H9 (cell line): ENCODE measurements at regions not wholly inside any gene's neighbourhood (a gene's known extent, or its start where the extent isn't known, plus 50 kb on each side); places are given as distances from the start of the nearest gene placed in this dataset.

Experiments
- DNase-seq: peaks from one replicate; pipeline ENCODE4 v3.0.0-alpha.2; 2017
- H2AFZ ChIP-seq: one replicate; pipeline ENCODE4 v1.6.1; 2013; ENCODE audit warnings: mild to moderate bottlenecking, low read length, control low read depth, moderate library complexity
- H2AK5ac ChIP-seq: 2 replicates; pipeline ENCODE4 v1.6.1; 2013; ENCODE audit warnings: low read length, control low read depth, mixed read lengths; ENCODE audit not compliant: insufficient read length
- H2BK120ac ChIP-seq: one replicate; pipeline ENCODE4 v1.6.1; 2013; ENCODE audit warnings: low read depth, mild to moderate bottlenecking, low read length, control low read depth, inconsistent platforms; ENCODE audit not compliant: poor library complexity, severe bottlenecking
- H2BK12ac ChIP-seq: 2 replicates; pipeline ENCODE4 v1.6.1; 2013; ENCODE audit warnings: low read length, control low read depth, mixed read lengths, low read depth; ENCODE audit not compliant: insufficient read length
- H2BK15ac ChIP-seq: 2 replicates; pipeline ENCODE4 v1.6.1; 2013; ENCODE audit warnings: low read depth, low read length, control low read depth
- H2BK20ac ChIP-seq: one replicate; pipeline ENCODE4 v1.6.1; 2013; ENCODE audit warnings: low read depth, mild to moderate bottlenecking, low read length, control low read depth, inconsistent platforms; ENCODE audit not compliant: poor library complexity, severe bottlenecking
- H2BK5ac ChIP-seq: 2 replicates; pipeline ENCODE4 v1.6.1; 2013; ENCODE audit warnings: low read length, control low read depth, mixed read lengths; ENCODE audit not compliant: insufficient read length
- H3K14ac ChIP-seq: 2 replicates; pipeline ENCODE4 v1.6.1; 2013; ENCODE audit warnings: low read length, control low read depth; ENCODE audit not compliant: insufficient read depth
- H3K18ac ChIP-seq: 2 replicates; pipeline ENCODE4 v1.6.1; 2013; ENCODE audit warnings: low read depth, mild to moderate bottlenecking, mixed read lengths, low read length, control low read depth; ENCODE audit not compliant: insufficient read length
- H3K23ac ChIP-seq: 2 replicates; pipeline ENCODE4 v1.6.1; 2013; ENCODE audit warnings: low read length, control low read depth, mixed read lengths, low read depth; ENCODE audit not compliant: insufficient read length
- H3K23me2 ChIP-seq: 2 replicates; pipeline ENCODE4 v1.6.1; 2013; ENCODE audit warnings: low read depth, mild to moderate bottlenecking, mixed read lengths, low read length, control low read depth; ENCODE audit not compliant: insufficient read length, poor library complexity, severe bottlenecking
- H3K27ac ChIP-seq: 2 replicates; pipeline ENCODE4 v1.5.1; 2013; ENCODE audit warnings: low read length, control low read depth, mixed read lengths, low read depth; ENCODE audit not compliant: insufficient read length
- H3K27me3 ChIP-seq: 2 replicates; pipeline ENCODE4 v1.6.1; 2013; ENCODE audit warnings: low read length, control low read depth, inconsistent platforms; ENCODE audit not compliant: insufficient read depth
- H3K4ac ChIP-seq: 2 replicates; pipeline ENCODE4 v1.6.1; 2013; ENCODE audit warnings: low read depth, mild to moderate bottlenecking, control low read depth, inconsistent platforms, low read length, moderate library complexity
- H3K4me1 ChIP-seq: 2 replicates; pipeline ENCODE4 v1.6.1; 2013; ENCODE audit warnings: low read length, control low read depth, inconsistent platforms; ENCODE audit not compliant: insufficient read depth
- H3K4me2 ChIP-seq: 2 replicates; pipeline ENCODE4 v1.6.1; 2013; ENCODE audit warnings: low read length, control low read depth, mixed read lengths; ENCODE audit not compliant: insufficient read length, insufficient read depth
- H3K56ac ChIP-seq: 2 replicates; pipeline ENCODE4 v1.6.1; 2013; ENCODE audit warnings: low read depth, mild to moderate bottlenecking, mixed read lengths, low read length, control low read depth; ENCODE audit not compliant: insufficient read length
- H3K79me1 ChIP-seq: 2 replicates; pipeline ENCODE4 v1.6.1; 2013; ENCODE audit warnings: low read depth, mild to moderate bottlenecking, moderate library complexity, low read length, control low read depth, inconsistent platforms; ENCODE audit not compliant: insufficient read depth, poor library complexity, severe bottlenecking
- H3K79me2 ChIP-seq: 2 replicates; pipeline ENCODE4 v1.6.1; 2013; ENCODE audit warnings: low read length, control low read depth, inconsistent platforms; ENCODE audit not compliant: insufficient read depth
- H3K9ac ChIP-seq: 2 replicates; pipeline ENCODE4 v1.6.1; 2013; ENCODE audit warnings: low read length, control low read depth, mixed read lengths; ENCODE audit not compliant: insufficient read length; ENCODE audit errors: extremely low read depth
- H3K9me3 ChIP-seq: one replicate; pipeline ENCODE4 v1.6.1; 2013; ENCODE audit warnings: low read depth, low read length, inconsistent platforms; ENCODE audit not compliant: control insufficient read depth
- H3T11ph ChIP-seq: one replicate; pipeline ENCODE4 v1.6.1; 2013; ENCODE audit warnings: mild to moderate bottlenecking, low read length, control low read depth, inconsistent platforms
- H4K20me1 ChIP-seq: one replicate; pipeline ENCODE4 v1.6.1; 2013; ENCODE audit not compliant: control insufficient read depth, insufficient read length, insufficient read depth
- H4K5ac ChIP-seq: 2 replicates; pipeline ENCODE4 v1.6.1; 2013; ENCODE audit warnings: low read depth, mild to moderate bottlenecking, mixed read lengths, low read length, control low read depth; ENCODE audit not compliant: insufficient read length
- H4K8ac ChIP-seq: replicated peaks from 2 replicates; pipeline ENCODE4 v1.6.1; 2013; ENCODE audit warnings: low read length, control low read depth, mixed read lengths, low read depth; ENCODE audit not compliant: insufficient read length
- H4K91ac ChIP-seq: 2 replicates; pipeline ENCODE4 v1.6.1; 2013; ENCODE audit warnings: low read depth, mild to moderate bottlenecking, moderate library complexity, mixed read lengths, low read length, control low read depth; ENCODE audit not compliant: insufficient read length
- H3K27ac Mint-ChIP-seq, 3 experiments: 2 replicates in 2 of 3; 3 replicates in 1 of 3; pipeline ENCODE4 v1.8.0; 2020 to 2021; ENCODE audit warnings: mixed read lengths in 3 of 3, mild to moderate bottlenecking in 1 of 3, moderate library complexity in 1 of 3
- H3K27me3 Mint-ChIP-seq: 2 replicates; pipeline ENCODE4 v1.8.0; 2021; ENCODE audit warnings: low read depth, mild to moderate bottlenecking, moderate library complexity, mixed read lengths
- H3K36me3 Mint-ChIP-seq, 3 experiments: 2 replicates in 2 of 3; 3 replicates in 1 of 3; pipeline ENCODE4 v1.8.0; 2020 to 2021; ENCODE audit warnings: low read depth in 3 of 3, mixed read lengths in 3 of 3; ENCODE audit not compliant: insufficient read depth in 1 of 3
- H3K4me1 Mint-ChIP-seq, 2 experiments: 2 replicates each; pipeline ENCODE4 v1.8.0; 2020; ENCODE audit warnings: mixed read lengths in 2 of 2
- H3K4me3 Mint-ChIP-seq, 2 experiments: 2 replicates in 1 of 2; 3 replicates in 1 of 2; pipeline ENCODE4 v1.8.0; 2020 to 2021; ENCODE audit warnings: mild to moderate bottlenecking in 2 of 2, mixed read lengths in 2 of 2, moderate library complexity in 1 of 2
- H3K9me3 Mint-ChIP-seq, 2 experiments: 2 replicates in 1 of 2; 3 replicates in 1 of 2; pipeline ENCODE4 v1.8.0; 2020; ENCODE audit warnings: mild to moderate bottlenecking in 2 of 2, mixed read lengths in 2 of 2, moderate library complexity in 1 of 2
- CTCF ChIP-seq: fragments of 200-600 bp; sonication (generic); conservative IDR thresholded peaks from 3 replicates; pipeline ENCODE4 v1.8.0; 2021; ENCODE audit warnings: antibody characterized with exemption, mild to moderate bottlenecking
- WGBS: extraction: QIAGEN DNeasy Blood & Tissue Kit; methylation state at CpG from one replicate; pipeline ENCODE4 v1.1.7; 2013; ENCODE audit warnings: missing lambda C conversion rate, low lambda C conversion rate, mixed read lengths; ENCODE audit not compliant: insufficient read length; ENCODE audit errors: extremely low coverage; 5-methylcytosine and 5-hydroxymethylcytosine counted together

- H3K14ac ChIP-seq = no peak overlapping the region
- H3K56ac ChIP-seq = no peak overlapping the region
- no peak overlapping the region for H4K5ac ChIP-seq
- no peaks in the 10 kb centered on the region for H3K79me1 ChIP-seq
- no peaks in the 10 kb centered on the region for H3K23me2 ChIP-seq
- no peak overlapping the region; a peak in 1 of 7 replicates for H3K27ac Mint-ChIP-seq
- no peak overlapping the region for H2AK5ac ChIP-seq
- H2BK12ac ChIP-seq = no peak overlapping the region
- H2BK120ac ChIP-seq = no peak overlapping the region
- no peak overlapping the region for H3T11ph ChIP-seq
- H2BK5ac ChIP-seq = no peak overlapping the region
- H3K23ac ChIP-seq = no peak overlapping the region
- no peaks in the 10 kb centered on the region; the same call in 1 of the 2 replicates for H3K27me3 Mint-ChIP-seq
- H3K9ac ChIP-seq = no peak overlapping the region
- no peak overlapping the region for H2AFZ ChIP-seq
- H3K4me1 ChIP-seq = no peaks in the 10 kb centered on the region
- H3K27ac ChIP-seq = no peak overlapping the region
- no peak for TF ChIP-seq CTCF
- H3K4me3 Mint-ChIP-seq = no peak overlapping the region
- no peak overlapping the region for H4K8ac ChIP-seq
- H4K20me1 ChIP-seq = no peaks in the 10 kb centered on the region
- no peak overlapping the region for H2BK15ac ChIP-seq
- no peaks in the 10 kb centered on the region for H3K36me3 Mint-ChIP-seq
- WGBS = no CpG with 5 or more reads among the region's 2 CpGs
- no peaks in the 10 kb centered on the region for H3K79me2 ChIP-seq
- DNase-seq = no peak
- H3K9me3 Mint-ChIP-seq = no peaks in the 10 kb centered on the region
- no peaks in the 10 kb centered on the region for H3K9me3 ChIP-seq
- H3K18ac ChIP-seq = no peak overlapping the region
- no peak overlapping the region for H3K4ac ChIP-seq
- no peaks in the 10 kb centered on the region for H3K27me3 ChIP-seq
- H3K4me2 ChIP-seq = no peak overlapping the region
- H2BK20ac ChIP-seq = no peak overlapping the region
- H4K91ac ChIP-seq = no peak overlapping the region
- H3K4me1 Mint-ChIP-seq = 0 out of 4 replicates have a peak, but pooled peaks cover 0 to 2% of the 10 kb centered on the region in 2 experiments
Measured at GRCh38 chr1:88074661-88075060, 609.4 kb upstream of the PKN2 start.
